ENCODE measurements at regions not wholly inside any gene's neighbourhood (a gene's known extent, or its start where the extent isn't known, plus 50 kb on each side); places are given as distances from the start of the nearest gene placed in this dataset.

DNA sequence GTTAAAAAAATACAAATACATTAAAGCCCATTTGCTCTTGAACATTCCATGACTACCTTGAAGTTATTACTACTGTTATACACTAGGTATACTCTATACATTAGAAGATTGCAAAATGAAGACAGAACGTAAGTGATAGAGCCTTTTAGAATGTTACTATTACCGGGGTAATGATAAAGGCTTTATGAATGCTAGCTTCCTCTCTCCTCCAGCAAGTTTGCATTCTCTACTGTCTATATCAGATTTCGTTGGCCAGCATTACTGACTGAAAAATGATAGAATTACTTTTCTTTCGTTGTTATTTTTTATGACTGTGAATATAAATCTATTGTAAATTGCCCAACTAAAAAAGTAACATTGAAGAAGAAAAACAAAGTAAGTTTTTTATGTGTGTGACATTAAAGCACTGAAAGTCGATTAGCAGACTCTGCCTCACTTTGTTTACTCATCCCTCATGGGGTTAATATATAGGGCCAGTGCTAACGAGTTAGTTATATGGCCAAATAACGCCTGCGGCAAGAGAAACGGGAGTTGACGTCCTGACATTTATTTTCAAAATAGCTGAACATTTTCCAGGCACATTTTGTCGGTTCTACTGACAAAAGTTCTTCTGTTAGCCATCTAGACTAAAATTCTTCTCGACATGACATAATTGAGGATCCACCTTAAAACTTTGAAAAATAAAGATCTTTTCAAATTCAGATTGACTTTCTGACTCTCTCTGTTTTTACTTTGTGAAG lies 163.8 kb upstream of the KITLG start:
- TF ChIP-seq, protein P1, sequence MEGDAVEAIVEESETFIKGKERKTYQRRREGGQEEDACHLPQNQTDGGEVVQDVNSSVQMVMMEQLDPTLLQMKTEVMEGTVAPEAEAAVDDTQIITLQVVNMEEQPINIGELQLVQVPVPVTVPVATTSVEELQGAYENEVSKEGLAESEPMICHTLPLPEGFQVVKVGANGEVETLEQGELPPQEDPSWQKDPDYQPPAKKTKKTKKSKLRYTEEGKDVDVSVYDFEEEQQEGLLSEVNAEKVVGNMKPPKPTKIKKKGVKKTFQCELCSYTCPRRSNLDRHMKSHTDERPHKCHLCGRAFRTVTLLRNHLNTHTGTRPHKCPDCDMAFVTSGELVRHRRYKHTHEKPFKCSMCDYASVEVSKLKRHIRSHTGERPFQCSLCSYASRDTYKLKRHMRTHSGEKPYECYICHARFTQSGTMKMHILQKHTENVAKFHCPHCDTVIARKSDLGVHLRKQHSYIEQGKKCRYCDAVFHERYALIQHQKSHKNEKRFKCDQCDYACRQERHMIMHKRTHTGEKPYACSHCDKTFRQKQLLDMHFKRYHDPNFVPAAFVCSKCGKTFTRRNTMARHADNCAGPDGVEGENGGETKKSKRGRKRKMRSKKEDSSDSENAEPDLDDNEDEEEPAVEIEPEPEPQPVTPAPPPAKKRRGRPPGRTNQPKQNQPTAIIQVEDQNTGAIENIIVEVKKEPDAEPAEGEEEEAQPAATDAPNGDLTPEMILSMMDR (IDR thresholded peaks at IDR 0.05; ENCODE audit: low read depth, low read length): no peak
- no peaks in the 10 kb centered on the region for H3K4me1 ChIP-seq
- DNase-seq: no peak

DNA sequence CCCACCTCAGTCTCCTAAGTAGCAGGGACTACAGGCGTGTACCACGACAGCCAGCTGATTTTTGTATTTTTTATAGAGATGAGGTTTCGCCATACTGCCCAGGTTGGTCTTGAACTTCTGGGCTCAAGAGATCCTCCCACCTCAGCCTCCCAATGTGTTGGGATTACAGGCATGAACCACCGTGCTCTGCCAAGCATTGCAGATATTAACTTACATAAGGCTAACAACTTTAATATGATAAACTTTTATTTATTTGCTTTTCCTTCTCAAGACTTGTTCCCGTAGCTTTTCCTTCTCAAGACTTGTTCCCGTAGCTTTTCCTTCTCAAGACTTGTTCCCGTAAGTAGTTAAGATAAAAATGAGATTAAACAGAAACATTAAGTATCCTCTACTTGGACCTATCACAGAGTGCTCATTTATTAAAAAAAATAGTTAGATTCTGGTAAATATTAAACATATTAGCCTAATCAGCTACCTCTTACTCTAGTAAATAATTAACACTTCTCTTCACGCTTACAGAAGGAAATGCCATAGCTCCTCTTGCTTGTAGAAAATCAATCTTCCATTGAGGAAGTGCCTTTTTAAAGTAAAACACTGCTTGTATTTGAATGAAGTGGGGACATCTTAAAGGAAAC lies 157.7 kb upstream of the KITLG start:
- DNase-seq: no peak
- TF ChIP-seq, protein P1 (IDR thresholded peaks at IDR 0.05; ENCODE audit: low read depth, low read length): no peak

More for the DNA sequence above, 163.8 kb upstream of the KITLG start:
- Histone ChIP-seq H3K27me3 (no peaks in the 10 kb centered on the region), H3K4me3 (ENCODE audit: low read depth, low read length) (no peak overlapping the region), H3K9me3 (no peaks in the 10 kb centered on the region), H3K36me3 (no peaks in the 10 kb centered on the region)

DNA sequence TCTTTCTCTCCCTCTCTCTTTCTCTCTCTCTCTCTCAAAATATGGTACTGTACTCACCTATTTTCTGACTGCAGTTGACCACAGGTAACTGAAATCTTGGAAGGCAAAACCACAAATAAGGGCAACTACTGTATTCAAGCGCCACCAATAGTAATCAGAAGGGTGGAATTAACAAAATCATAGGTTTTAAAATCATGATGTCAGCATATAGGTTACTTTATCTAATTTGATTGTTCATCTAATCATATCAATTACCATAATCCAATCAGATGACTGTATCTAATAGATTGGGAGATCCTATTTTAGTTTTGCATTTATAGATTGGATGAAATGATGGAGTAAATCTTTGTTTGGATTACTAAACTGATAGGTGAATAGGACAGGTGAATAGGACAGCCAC lies 155.8 kb upstream of the KITLG start:
- H3K9me3 ChIP-seq: no peaks in the 10 kb centered on the region
- TF ChIP-seq, protein P1 (IDR thresholded peaks at IDR 0.05; ENCODE audit: low read depth, low read length): no peak
- no peaks in the 10 kb centered on the region for H3K27me3 ChIP-seq
- no peaks in the 10 kb centered on the region for H3K4me1 ChIP-seq
- no peak overlapping the region for H3K4me3 ChIP-seq (ENCODE audit: low read depth, low read length)
- DNase-seq: no peak
- H3K36me3 ChIP-seq: no peaks in the 10 kb centered on the region

More for the DNA sequence above, 157.7 kb upstream of the KITLG start:
- H3K27me3 ChIP-seq: no peaks in the 10 kb centered on the region
- no peaks in the 10 kb centered on the region for H3K4me1 ChIP-seq
- no peaks in the 10 kb centered on the region for H3K36me3 ChIP-seq
- H3K4me3 ChIP-seq (ENCODE audit: low read depth, low read length): no peak overlapping the region
- H3K9me3 ChIP-seq: no peaks in the 10 kb centered on the region

DNA sequence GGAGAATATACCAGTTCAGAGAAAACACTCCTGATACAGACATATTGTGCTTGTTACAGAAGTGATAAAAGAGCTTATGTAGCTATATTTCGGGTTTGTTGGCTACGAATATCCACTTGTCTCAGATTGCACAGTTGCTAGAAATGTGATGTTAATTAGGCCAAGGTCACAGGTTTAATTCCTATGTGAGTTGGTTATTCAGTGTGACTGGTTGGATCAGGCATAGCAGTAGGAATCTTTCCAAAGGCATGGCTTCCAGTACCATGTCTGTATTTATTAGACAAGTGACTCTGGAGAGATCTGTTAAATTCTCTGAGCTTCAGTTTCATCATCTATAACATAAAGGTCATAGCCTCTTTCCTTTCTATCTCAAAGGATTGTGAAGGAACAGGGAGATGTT lies 152.7 kb upstream of the KITLG start:
- Histone ChIP-seq H3K36me3 (no peaks in the 10 kb centered on the region), H3K9me3 (no peaks in the 10 kb centered on the region), H3K27me3 (no peaks in the 10 kb centered on the region), H3K4me3 (ENCODE audit: low read depth, low read length) (no peak overlapping the region), H3K4me1 (no peaks in the 10 kb centered on the region)
- TF ChIP-seq, protein P1 (IDR thresholded peaks at IDR 0.05; ENCODE audit: low read depth, low read length): no peak
- DNase-seq: no peak

DNA sequence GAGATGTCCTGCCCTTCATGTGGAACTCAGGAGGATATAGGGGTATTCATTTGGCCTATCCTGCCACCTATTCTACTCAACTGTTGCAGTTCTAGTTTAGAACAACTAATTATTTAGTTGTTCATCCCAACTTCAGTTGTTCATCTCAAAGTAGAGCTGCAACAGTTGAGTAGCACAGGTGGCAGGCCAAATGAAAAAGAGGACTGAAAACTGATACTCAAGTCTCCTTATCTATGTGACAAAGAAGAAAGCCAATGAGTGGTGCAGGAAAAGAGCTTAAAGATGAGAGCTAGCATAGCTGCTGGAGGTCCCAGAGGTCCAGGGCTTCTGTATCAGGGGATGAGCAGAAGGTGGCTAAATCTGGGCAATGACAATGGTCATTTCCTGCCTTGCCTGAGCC lies 148.9 kb upstream of the KITLG start:
- Histone ChIP-seq H3K36me3 (no peaks in the 10 kb centered on the region), H3K27me3 (no peaks in the 10 kb centered on the region), H3K4me1 (no peaks in the 10 kb centered on the region), H3K9me3 (no peaks in the 10 kb centered on the region), H3K4me3 (ENCODE audit: low read depth, low read length) (no peak overlapping the region)
- TF ChIP-seq, protein P1 (IDR thresholded peaks at IDR 0.05; ENCODE audit: low read depth, low read length): no peak
- DNase-seq: no peak
